Trophoblast cell (in vitro differentiated cells and primary cell): ENCODE measurements at regions not wholly inside any gene's neighbourhood (a gene's known extent, or its start where the extent isn't known, plus 50 kb on each side); places are given as distances from the start of the nearest gene placed in this dataset.

ENCODE experiments used
- DNase-seq, 2 donors: peaks; one replicate each; pipeline ENCODE4 v3.0.0-alpha.2; 2016
- H2AFZ ChIP-seq: 2 replicates; pipeline ENCODE4 v1.6.1; 2013; ENCODE audit warnings: low read length, moderate library complexity, mild to moderate bottlenecking; ENCODE audit not compliant: insufficient read depth, poor library complexity
- H2AK5ac ChIP-seq: 2 replicates; pipeline ENCODE4 v1.6.1; 2013; ENCODE audit warnings: mild to moderate bottlenecking, low read length
- H2BK120ac ChIP-seq: 2 replicates; pipeline ENCODE4 v1.6.1; 2013; ENCODE audit warnings: low read length, mild to moderate bottlenecking, moderate library complexity; ENCODE audit not compliant: insufficient read depth, poor library complexity
- H2BK12ac ChIP-seq: 2 replicates; pipeline ENCODE4 v1.6.1; 2013; ENCODE audit warnings: mild to moderate bottlenecking, low read length, moderate library complexity
- H2BK5ac ChIP-seq: 2 replicates; pipeline ENCODE4 v1.6.1; 2013; ENCODE audit warnings: low read length, low read depth, moderate library complexity, mild to moderate bottlenecking; ENCODE audit not compliant: poor library complexity
- H3K14ac ChIP-seq: 2 replicates; pipeline ENCODE4 v1.6.1; 2013; ENCODE audit warnings: mild to moderate bottlenecking, low read length
- H3K18ac ChIP-seq: 2 replicates; pipeline ENCODE4 v1.6.1; 2013; ENCODE audit warnings: mild to moderate bottlenecking, low read length
- H3K23ac ChIP-seq: 2 replicates; pipeline ENCODE4 v1.6.1; 2013; ENCODE audit warnings: low read length
- H3K27ac ChIP-seq: 2 replicates; pipeline ENCODE4 v1.5.1; 2013; ENCODE audit warnings: low read depth, mild to moderate bottlenecking, inconsistent platforms, low read length, moderate library complexity
- H3K27me3 ChIP-seq: 2 replicates; pipeline ENCODE4 v1.6.1; 2013; ENCODE audit warnings: inconsistent platforms, mild to moderate bottlenecking, low read length, moderate library complexity; ENCODE audit not compliant: insufficient read depth
- H3K36me3 ChIP-seq, 2 experiments: 1 replicate in 1 of 2; 2 replicates in 1 of 2; pipeline ENCODE4 v1.6.1; 2013; ENCODE audit warnings: low read length in 2 of 2, mild to moderate bottlenecking in 2 of 2, moderate library complexity in 1 of 2; ENCODE audit not compliant: insufficient read depth in 2 of 2, control insufficient read depth in 1 of 2
- H3K4ac ChIP-seq: 2 replicates; pipeline ENCODE4 v1.6.1; 2013; ENCODE audit warnings: low read depth, mild to moderate bottlenecking, low read length, moderate library complexity
- H3K4me1 ChIP-seq, 2 experiments: 1 replicate in 1 of 2; 2 replicates in 1 of 2; pipeline ENCODE4 v1.6.1; 2013; ENCODE audit warnings: low read length in 2 of 2, mild to moderate bottlenecking in 2 of 2, moderate library complexity in 1 of 2; ENCODE audit not compliant: insufficient read depth in 2 of 2, control insufficient read depth in 1 of 2
- H3K4me2 ChIP-seq: 2 replicates; pipeline ENCODE4 v1.6.1; 2013; ENCODE audit warnings: inconsistent platforms, mild to moderate bottlenecking, low read length, moderate library complexity
- H3K4me3 ChIP-seq: 2 replicates; pipeline ENCODE4 v1.5.1; 2013; ENCODE audit warnings: mild to moderate bottlenecking, low read depth, low read length, inconsistent platforms
- H3K79me1 ChIP-seq: one replicate; pipeline ENCODE4 v1.6.1; 2013; ENCODE audit warnings: low read length
- H3K79me2 ChIP-seq: 2 replicates; pipeline ENCODE4 v1.6.1; 2013; ENCODE audit warnings: low read length, mild to moderate bottlenecking; ENCODE audit not compliant: control insufficient read depth, insufficient read depth, poor library complexity
- H3K9ac ChIP-seq: 2 replicates; pipeline ENCODE4 v1.6.1; 2013; ENCODE audit warnings: mild to moderate bottlenecking, low read length
- H3K9me3 ChIP-seq: 2 replicates; pipeline ENCODE4 v1.6.1; 2013; ENCODE audit warnings: low read depth, mild to moderate bottlenecking, control low read depth, inconsistent platforms, low read length; ENCODE audit not compliant: insufficient read depth
- H4K12ac ChIP-seq: 2 replicates; pipeline ENCODE4 v1.6.1; 2013; ENCODE audit warnings: low read depth, mild to moderate bottlenecking, low read length, moderate library complexity
- H4K8ac ChIP-seq: 2 replicates; pipeline ENCODE4 v1.6.1; 2013; ENCODE audit warnings: low read depth, mild to moderate bottlenecking, low read length, moderate library complexity
- H4K91ac ChIP-seq: one replicate; pipeline ENCODE4 v1.6.1; 2013; ENCODE audit warnings: low read depth, mild to moderate bottlenecking, low read length, moderate library complexity
- WGBS: extraction: QIAGEN DNeasy Blood & Tissue Kit; methylation state at CpG from one replicate; pipeline ENCODE4 v1.1.7; 2013; ENCODE audit warnings: missing lambda C conversion rate; ENCODE audit not compliant: insufficient read length, insufficient coverage; ENCODE audit errors: extremely low coverage; 5-methylcytosine and 5-hydroxymethylcytosine counted together

- no peak overlapping the region for H3K9ac ChIP-seq
- H3K27me3 ChIP-seq, result no peaks in the 10 kb centered on the region
- H3K4ac ChIP-seq, result no peak overlapping the region
- H4K12ac ChIP-seq, result no peak overlapping the region
- H3K27ac ChIP-seq, result peak overlapping the region; percentile 59
- H3K18ac ChIP-seq, result no peak overlapping the region
- no peak overlapping the region for H4K8ac ChIP-seq
- H3K79me1 ChIP-seq, result peaks cover 13% of the 10 kb centered on the region
- no peaks in the 10 kb centered on the region for H3K36me3 ChIP-seq
- no peak overlapping the region for H3K4me3 ChIP-seq
- DNase-seq, result peak in 1 of 2 donors; percentile 14
- no CpG with 5 or more reads among the region's 7 CpGs for WGBS
- H2AK5ac ChIP-seq, result no peak overlapping the region
- no peak overlapping the region for H3K14ac ChIP-seq
- no peak overlapping the region for H2BK12ac ChIP-seq
- no peak overlapping the region for H3K23ac ChIP-seq
- no peak overlapping the region for H3K4me2 ChIP-seq
- peaks cover 8 to 15% of the 10 kb centered on the region in 2 experiments for H3K4me1 ChIP-seq
- no peaks in the 10 kb centered on the region for H3K79me2 ChIP-seq
- H2BK120ac ChIP-seq, result no peak overlapping the region
- H3K9me3 ChIP-seq, result peaks cover 2% of the 10 kb centered on the region
- no peak overlapping the region for H4K91ac ChIP-seq
- no peak overlapping the region for H2AFZ ChIP-seq
- H2BK5ac ChIP-seq, result no peak overlapping the region
These were observed 268.3 kb downstream of the ARHGAP12 start for GRCh38 chr10:31660300-31660699.

- no peaks in the 10 kb centered on the region for H3K27me3 ChIP-seq
- DNase-seq, result peak; percentile 79 to 93
- no peak overlapping the region for H3K4me2 ChIP-seq
- H4K91ac ChIP-seq, result peak overlapping the region; percentile 68
- peak overlapping the region; percentile 7 for H2BK5ac ChIP-seq
- H3K4me3 ChIP-seq, result no peak overlapping the region
- peak overlapping the region; percentile 8 for H2BK120ac ChIP-seq
- H4K8ac ChIP-seq, result peak overlapping the region; percentile 48
- WGBS, result no CpG with 5 or more reads among the region's 4 CpGs
- peaks cover 13% of the 10 kb centered on the region for H3K79me1 ChIP-seq
- H3K27ac ChIP-seq, result peak overlapping the region; percentile 54
- H3K18ac ChIP-seq, result no peak overlapping the region
- no peak overlapping the region for H3K23ac ChIP-seq
- no peak overlapping the region for H3K4ac ChIP-seq
- no peaks in the 10 kb centered on the region for H3K36me3 ChIP-seq
- H2BK12ac ChIP-seq, result peak overlapping the region; percentile 77
- H3K79me2 ChIP-seq, result no peaks in the 10 kb centered on the region
- peaks cover 8 to 12% of the 10 kb centered on the region in 2 experiments for H3K4me1 ChIP-seq
- no peak overlapping the region for H4K12ac ChIP-seq
- H3K14ac ChIP-seq, result peak overlapping the region; percentile 3
- H2AK5ac ChIP-seq, result no peak overlapping the region
- no peak overlapping the region for H3K9ac ChIP-seq
- peaks cover 2% of the 10 kb centered on the region for H3K9me3 ChIP-seq
- H2AFZ ChIP-seq, result no peak overlapping the region
These were observed 269.0 kb downstream of the ARHGAP12 start for GRCh38 chr10:31659665-31660064.

GRCh38 chr10:31657434-31657872 lies 271.2 kb downstream of the ARHGAP12 start:
- no CpG with 5 or more reads among the region's 2 CpGs for WGBS
- Histone ChIP-seq H3K27ac (no peak overlapping the region), H3K4me3 (no peak overlapping the region), H3K9ac (no peak overlapping the region), H3K79me1 (peaks cover 13% of the 10 kb centered on the region), H3K4me2 (no peak overlapping the region), H2BK5ac (no peak overlapping the region), H2AK5ac (no peak overlapping the region), H2BK12ac (no peak overlapping the region), H4K8ac (no peak overlapping the region), H3K23ac (no peak overlapping the region), H4K12ac (no peak overlapping the region), H3K18ac (no peak overlapping the region), H4K91ac (no peak overlapping the region), H3K36me3 (no peaks in the 10 kb centered on the region), H3K9me3 (no peaks in the 10 kb centered on the region), H3K4ac (no peak overlapping the region), H3K14ac (no peak overlapping the region), H2BK120ac (no peak overlapping the region), H3K4me1 (peaks cover 8 to 11% of the 10 kb centered on the region in 2 experiments), H2AFZ (no peak overlapping the region), H3K79me2 (no peaks in the 10 kb centered on the region), H3K27me3 (no peaks in the 10 kb centered on the region)
- peak in 1 of 2 donors; percentile 40 for DNase-seq

GRCh38 chr10:31656851-31657433 lies 271.7 kb downstream of the ARHGAP12 start:
- Histone ChIP-seq H2AFZ (no peak overlapping the region), H3K4ac (no peak overlapping the region), H2BK120ac (no peak overlapping the region), H2AK5ac (no peak overlapping the region), H3K27me3 (no peaks in the 10 kb centered on the region), H3K9ac (no peak overlapping the region), H3K79me2 (no peaks in the 10 kb centered on the region), H4K12ac (no peak overlapping the region), H3K9me3 (no peaks in the 10 kb centered on the region), H3K79me1 (peaks cover 13% of the 10 kb centered on the region), H3K18ac (no peak overlapping the region), H3K14ac (no peak overlapping the region), H3K23ac (no peak overlapping the region), H3K4me2 (no peak overlapping the region), H4K8ac (no peak overlapping the region), H3K36me3 (no peaks in the 10 kb centered on the region), H3K4me3 (no peak overlapping the region), H3K27ac (no peak overlapping the region), H2BK5ac (no peak overlapping the region), H3K4me1 (peaks cover 8 to 11% of the 10 kb centered on the region in 2 experiments), H2BK12ac (no peak overlapping the region), H4K91ac (no peak overlapping the region)
- peak in 1 of 2 donors; percentile 62 for DNase-seq
- WGBS, result no CpG with 5 or more reads among the region's 1 CpG
